ENCODE measurements at regions not wholly inside any gene's neighbourhood (a gene's known extent, or its start where the extent isn't known, plus 50 kb on each side); places are given as distances from the start of the nearest gene placed in this dataset.
"Not testable (repeated sequence)": the region's sequence is repeated elsewhere in the genome, so short reads cannot be mapped to it uniquely, and the experiment has no call there.

DNA sequence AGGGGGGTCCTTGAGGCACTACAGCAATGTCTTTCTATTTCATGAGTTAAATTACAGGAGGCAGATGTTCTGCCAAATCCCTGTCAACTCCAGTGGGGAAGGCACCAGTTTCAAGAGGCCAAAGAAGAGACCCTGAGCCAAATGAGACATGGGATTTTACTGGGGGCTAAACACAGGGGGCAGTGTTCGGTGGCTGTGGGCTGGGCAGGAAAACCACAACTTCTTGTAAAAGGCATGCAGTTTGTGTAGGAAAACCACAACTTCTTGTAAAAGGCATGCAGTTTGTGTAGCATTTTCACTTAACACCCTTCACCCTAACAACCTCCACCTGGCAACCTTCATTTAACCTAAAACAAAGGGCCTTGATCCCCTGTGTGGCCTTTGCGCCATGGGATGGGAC, 61.0 kb downstream of the POLR2M start:
- no peak for DNase-seq

DNA sequence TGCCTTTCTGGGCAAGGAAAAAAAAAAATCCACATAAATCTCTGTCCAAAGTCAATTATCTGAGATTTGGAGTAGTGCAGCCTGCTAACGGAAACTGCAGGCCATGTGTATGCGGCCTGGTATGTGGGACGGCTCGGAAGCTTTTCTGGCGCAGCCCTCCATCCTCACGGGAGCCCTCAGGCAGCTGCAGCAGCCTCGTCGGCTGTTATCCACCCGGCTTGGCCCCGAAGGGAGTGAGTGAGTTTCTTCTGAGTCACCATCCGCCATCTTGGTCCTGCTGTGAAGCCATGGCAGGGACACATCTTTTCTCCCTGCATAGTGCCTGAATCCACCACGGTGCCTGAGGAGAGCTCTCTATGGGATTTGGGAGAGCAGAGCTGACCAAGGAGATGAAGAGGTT, 62.8 kb downstream of the POLR2M start:
- DNase-seq, result no peak

DNA sequence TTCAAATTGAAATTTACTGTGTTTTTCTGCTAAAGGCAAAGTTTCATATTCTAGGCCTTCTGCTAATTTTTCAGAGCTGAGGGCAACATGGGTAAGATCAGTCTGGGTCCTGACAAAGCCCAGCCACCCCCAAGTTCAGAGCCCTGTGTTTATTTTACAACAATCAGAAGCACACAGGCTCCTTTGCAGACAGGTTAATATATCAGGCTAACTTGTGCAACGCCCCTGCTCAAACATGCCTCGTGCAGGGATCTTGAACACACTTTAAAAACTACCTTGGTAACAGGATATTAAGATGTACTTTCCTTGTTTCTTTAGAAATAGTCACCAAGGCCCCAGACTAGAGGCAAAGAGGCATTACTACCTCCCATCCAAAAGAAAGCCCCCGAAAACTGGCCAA, 64.0 kb downstream of the POLR2M start:
- DNase-seq, result no peak

DNA sequence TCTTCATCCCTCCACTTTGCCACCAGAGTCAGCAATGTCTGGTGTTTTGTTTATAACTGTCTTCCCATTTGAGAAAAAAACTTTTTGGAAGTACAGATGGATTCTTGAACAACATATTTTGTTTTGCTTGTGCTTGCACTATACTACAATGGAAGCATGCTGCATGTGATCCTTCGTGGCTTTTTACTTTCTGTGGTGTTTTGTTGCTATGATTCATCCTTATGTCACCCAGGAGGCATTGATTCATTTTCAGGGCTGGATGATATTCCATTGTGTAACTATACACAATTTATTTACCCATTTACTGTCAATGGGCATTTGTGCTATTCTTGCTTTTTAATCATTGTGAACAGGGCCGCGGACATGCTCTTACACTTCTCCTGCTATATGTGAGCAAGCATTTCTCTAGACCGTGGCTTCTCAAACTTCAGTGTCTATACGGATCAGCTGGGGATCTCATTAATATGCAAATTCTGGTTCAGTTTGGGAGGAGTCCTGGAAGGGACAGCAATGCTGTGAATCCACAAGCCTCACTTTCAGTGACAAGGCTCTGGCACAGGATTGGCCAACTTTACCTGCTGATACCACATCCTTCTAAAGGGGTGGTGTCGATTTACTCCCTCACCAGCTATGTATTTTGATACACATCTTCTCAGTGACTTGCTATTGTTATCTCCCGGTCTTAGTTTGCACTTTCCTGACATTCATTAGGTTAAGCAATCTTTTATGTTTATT, 65.9 kb downstream of the POLR2M start:
- no peak for DNase-seq

DNA sequence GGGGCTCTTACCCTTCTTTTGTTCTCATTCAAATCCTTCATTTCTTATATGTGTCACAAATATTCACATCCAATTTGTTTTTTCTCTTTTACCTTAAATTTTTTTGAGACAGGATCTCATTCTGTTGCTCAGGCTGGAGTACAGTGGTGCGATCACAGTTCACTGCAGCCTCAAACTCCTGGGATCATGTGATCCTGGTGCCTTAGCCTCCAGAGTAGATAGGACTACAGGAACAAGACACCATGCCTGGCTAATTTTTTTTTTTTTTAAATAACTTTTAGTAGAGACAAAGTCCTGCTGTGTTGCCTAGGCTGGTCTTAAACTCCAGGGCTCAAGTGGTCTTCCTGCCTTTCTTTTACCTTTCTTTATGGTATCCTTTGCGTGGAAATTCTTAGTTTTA, 66.5 kb downstream of the POLR2M start:
- DNase-seq, result no peak

DNA sequence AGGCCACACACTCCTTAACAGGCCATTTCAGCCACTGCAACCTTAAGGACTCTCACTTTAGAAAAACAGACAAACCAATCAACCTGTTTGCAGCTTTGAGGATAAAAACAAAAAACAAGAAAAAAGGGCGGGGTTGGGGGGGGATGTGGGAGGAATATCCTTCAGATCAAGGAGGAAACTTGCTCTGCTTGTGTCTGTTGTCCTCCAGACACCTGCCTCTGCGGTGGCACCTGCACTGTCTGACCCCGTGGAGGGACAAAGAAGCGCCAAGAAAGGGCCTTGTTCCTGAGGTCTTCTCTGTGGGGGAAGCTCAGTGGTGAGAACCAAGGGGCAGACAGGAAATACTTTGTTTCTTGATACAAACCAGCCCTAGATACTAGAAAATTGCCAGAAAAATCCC, 70.5 kb downstream of the POLR2M start:
- DNase-seq, result no peak

DNA sequence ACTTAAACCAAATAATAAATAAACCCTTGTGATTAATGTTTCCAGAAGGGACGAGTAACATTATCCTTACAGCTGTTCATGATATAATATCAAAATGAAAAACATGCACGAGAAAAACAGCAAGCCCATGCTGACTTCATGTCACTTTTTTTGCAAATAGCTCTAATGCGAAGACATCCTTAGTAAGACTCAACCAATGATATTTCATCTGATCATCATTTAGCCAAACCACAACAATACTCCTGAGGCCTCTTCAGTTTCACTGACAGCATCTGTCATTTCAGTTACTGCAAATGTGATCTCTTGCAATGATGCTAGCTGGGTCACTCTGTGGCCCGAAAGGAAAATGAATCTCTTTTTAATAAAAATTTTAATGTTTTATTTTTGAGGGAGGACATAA, 74.0 kb downstream of the POLR2M start:
- DNase-seq, result no peak

DNA sequence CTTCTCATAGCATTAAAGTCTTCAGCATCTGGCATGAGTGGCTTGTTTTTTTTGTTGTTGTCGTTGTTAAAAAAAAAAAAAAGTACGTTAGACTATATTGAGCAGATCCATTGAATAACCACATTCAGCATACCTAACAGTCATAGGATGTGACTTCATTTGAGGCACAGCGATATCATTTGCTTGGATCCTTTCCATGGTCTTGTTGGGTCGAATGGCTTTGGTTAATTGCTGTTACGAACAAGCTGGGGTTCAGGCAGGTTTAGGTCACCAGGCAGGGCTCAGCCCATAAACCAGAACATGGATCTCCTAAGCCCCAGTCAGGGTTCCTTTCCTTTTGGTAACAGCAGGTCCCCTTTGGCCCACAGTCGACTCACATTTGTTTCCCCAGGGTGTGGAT, 76.2 kb downstream of the POLR2M start:
- no peak for DNase-seq

DNA sequence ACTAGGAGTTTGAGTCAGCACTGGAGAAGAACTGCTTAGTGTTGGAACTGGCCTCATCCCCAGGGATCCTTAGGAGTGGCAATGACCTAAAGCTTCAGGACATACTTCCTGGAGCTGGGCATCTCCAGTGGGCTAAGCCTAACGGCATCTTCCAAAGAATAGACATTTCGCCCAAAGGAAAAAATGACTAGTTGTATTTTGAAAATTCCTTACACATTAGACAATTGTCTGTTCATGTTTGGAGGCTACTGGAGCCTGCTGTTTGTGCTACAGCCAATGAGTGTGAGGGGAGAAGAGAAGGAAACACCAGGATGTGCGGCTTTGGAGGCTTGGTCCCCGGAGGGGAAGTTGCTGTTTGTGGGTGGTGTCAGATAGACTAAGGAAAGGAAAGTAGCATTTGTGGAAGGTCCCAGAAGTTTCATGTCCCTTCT, 77.6 kb downstream of the POLR2M start:
- no peak for DNase-seq

DNA sequence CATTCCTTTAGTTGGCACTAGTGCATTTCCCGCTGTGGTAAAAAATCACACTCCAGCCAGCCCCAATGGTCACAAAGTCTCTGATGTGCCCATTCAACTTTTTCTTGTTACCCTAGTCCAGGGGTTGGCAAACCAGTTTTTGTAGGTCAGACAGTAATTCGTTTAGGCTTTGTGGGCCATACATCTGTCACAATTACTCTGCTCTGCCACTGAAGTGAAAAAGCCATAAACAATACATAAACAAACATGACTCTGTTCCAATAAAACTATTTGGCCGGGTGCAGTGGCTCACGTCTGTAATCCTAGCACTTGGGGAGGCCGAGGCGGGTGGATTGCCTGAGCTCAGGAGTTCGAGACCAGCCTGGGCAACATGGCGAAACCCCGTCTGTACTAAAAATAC, 78.5 kb downstream of the POLR2M start:
- DNase-seq, result no peak

DNA sequence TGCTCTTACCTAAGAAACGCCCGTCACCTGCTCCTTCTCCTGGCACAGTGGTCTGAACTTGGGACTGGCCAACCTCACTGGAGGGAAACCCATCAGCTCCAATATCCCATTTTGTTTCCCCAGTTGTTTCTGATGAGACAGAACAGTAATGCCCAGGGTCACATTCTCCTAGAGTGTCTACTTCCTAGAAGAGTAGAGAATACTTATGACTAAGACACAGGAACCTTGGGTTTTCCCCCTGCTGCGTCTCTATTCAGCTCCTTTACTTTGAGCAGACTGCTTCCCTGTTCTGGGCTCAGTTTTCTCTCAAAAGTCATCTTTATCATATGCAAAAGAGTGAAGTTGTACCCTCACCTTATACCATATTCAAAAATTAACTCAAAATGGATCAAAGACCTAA, 79.4 kb downstream of the POLR2M start:
- DNase-seq, result no peak

DNA sequence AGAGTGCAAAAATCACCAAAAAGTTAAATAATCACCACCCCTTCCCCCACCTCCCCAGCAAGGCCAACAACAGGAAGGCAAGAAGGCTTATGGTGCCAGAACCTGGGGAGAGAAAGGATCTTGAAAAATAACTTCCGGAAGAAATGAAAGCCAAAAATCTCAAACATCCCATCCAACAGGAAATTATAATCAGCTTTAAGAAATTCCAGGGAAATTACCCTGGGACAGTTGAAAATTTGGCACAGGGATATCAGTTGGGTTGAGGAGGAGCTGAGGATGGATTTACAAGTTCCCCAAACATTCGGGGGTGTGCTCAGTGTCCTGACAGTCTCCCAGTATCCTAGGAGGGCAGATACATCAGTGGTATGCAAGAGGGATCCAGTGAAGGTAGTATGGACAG, 82.7 kb downstream of the POLR2M start:
- no peak for DNase-seq

DNA sequence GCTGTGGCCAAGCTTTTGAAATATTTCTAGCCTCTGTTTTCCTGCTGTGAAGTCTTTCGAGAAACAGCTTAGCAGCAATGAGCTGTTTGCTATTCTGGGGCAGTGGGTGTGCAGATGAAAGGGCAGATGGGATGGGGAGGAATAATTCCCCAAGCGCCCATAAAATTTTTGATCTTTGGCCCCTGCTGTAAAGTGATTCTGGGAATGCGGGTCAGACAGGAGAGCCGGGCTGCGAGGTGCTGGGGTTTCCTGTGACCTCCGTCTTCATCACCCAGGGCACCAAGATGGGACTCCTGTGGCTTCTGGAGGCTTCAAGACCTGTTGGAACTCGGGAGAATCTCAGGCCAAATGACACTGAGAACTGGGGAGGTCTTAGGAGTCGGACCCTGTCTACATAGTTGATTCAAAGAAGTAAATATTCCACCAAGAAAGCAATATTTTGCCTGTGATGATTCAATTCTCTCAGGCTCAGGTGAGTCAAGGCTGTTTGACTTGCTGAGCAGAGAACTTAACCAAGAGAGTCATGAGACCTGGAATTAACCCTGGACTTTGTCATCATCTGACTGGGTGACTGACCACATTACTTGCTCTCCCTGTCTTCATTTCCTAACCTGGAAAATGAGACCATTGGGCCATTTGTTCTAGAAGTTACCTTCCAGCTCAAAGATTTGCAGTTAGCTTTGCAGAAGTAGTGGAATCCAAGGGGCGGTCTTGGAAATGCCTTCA, 86.4 kb downstream of the POLR2M start:
- DNase-seq, result no peak

DNA sequence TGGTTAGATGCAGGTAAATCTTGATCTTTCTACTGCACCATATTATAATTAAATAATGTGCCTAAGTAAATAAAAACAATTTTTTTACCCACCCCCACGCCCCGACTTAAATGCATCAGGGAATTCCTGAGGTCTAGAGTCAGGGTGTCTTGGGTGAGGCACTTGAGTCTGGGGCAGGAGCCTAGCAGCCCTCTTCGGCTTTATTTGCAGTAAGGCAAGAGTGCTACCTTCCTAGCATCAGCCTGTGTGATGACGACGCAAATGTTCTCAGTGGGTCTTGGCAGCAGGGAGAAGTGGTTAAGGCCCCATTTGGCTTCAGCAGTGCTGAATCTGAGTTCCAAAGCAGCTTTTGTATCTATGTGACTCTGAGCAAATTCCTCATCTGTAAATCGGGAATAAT, 88.7 kb downstream of the POLR2M start:
- no peak for DNase-seq

DNA sequence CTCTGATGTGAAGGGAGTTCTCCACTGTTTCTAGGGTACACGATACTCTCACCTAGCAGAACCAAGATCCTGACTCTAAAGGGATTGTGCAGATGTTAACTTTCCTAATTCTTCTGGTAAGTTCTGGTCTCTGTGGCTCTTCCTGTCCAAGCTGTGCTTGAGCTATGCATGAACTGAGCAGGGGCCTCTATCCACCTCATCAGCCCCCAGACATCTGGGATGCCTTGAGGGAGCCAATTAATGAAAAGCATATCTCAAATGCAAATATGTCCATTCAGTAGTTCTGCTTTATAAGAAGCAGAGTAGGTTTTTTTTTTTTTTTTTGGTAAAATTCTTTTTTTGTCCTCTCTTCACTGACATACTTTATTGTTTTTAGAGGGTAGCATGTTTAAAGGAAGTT, 89.6 kb downstream of the POLR2M start:
- DNase-seq, result no peak

DNA sequence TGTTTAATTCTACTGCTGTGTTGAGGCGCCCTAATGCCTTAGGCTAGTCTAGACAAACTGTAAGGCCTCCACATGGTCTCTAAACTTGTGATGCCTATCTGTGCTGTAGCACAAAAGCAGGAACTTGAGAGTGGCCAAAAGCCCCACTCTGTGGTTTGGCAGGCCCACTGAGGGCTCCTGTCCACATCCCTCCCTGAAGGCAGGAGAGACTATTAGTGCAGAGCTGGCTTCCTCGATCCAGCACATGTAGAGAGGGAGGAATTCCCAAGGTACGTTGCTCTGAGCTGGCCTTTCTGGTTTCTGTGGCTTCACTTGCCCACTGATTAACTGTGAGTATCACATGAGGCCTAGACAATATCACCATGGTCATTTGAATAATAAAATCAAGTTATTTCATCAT, 90.6 kb downstream of the POLR2M start:
- no peak for DNase-seq

DNA sequence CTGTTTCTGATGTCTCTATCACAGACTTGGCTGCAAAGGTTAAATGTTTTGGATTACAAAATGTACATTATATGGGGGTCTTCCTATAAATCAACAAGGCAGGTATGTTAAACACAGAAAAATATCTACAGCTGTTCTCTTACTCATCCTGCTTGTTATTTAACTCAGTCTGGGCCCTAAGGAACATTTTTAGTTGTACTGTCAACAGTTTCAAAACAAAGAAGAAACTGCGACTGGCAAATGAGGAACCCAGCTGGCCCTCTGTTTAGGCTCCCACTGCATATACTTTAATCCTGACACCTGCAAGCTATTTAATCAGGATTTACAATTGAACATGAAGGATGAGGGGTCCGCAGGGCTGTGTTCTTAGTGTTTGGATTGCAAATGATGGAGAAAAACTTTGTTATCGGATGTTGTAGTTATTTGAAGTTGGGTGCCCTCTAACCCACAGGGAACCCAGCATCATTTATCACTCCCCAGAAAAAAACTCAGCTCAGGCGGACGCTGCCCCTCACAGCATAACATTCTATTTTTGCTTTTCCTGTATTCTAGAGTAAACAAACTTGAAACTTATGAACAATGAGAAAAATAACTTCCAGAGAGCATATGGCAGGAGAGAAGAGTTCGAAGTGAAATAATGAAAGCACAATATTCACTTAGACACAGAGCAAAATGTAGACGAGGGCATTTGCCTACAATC, 91.2 kb downstream of the POLR2M start:
- DNase-seq, result no peak

DNA sequence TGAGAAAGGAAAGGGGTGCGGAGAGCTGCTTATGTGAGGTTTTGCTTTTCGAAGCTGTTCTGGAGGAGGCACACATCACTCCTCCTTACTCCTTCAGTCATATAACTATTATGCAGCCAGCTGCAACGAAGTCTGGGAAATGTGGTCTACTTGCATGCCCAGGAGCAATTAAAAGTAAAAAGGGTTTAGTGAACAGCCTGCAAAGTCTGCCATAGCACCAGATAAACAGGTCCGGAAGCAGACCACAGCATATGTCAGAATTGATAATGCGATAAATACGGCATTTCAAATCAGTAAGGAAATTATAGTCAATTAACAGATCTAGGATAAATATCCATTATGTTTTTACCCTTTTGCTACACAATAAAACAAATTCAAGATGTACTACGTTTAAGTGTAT, 99.5 kb downstream of the POLR2M start:
- DNase-seq, result no peak

DNA sequence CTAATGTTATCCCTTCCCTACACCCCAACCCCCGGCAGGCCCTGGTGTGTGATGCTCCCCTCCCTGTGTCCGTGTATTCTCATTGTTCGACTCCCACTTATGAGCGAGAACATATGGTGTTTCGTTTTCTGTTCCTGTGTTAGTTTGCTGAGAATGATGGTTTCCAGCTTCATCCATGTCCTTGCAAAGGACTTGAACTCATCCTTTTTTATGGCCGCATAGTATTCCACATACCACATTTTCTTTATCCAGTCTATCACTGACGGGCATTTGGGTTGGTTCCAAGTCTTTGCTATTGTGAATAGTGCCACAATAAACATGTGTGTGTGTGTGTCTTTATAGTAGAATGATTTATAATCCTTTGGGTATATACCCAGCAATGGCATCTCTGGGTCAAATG, 102.8 kb downstream of the POLR2M start:
- not testable (repeated sequence) for DNase-seq

DNA sequence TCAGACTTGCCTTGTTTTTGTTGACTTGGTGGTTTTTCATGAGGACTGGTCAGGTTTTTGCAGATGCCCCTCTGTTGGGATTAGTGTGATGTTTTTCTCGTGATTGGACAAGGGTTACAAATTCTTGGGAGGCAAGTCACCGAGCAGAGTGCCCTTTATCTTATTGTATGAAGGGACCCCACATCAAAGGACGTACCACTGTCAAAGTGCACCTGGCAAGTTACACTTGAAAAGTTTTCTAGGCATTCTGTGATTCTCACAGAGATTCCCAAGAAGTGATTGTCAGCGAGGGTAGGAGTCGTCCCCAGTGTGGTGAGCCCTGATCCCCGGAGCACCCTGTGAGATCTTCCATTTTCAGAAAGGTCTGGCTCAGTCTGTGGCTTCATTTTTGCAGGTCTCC, 110.1 kb downstream of the POLR2M start:
- no peak for DNase-seq

DNA sequence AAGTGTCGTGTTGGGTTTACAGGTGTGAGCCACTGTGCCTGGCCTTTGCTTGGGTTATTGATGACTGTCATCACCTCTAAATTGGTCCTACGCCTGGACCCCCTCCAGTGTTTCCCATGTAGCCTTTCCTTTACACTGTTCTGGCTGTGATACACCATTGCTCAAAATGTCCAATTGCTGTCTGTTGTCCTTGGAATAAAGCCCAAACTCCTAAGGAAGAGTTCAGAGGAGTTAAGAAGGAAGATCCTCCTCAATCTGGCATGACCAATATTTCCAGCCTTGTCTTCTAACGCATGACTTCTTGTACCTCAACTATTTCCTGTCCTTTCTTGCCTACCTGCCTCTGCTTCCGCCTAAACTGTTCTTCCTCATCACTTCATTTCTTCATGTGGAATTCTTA, 113.1 kb downstream of the POLR2M start:
- no peak for DNase-seq

DNA sequence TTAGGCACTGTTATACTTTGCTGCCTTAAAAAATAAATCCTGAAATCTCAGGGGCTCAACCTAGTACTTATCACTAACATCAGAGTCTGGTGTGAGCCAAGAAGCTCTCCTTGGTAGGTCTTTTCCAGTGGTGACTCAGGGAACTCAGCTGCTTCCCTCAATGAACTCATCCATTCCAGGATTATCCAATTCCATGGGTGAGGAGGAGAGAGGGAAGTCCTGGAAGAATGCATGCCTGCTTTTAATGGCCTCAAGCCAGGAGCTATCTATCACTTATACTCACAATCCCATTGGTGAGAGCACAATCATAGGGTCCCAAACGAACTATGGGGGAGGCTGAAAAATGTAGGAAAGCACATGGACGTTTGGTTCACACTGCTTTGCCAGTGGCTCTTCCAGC, 113.6 kb downstream of the POLR2M start:
- DNase-seq, result no peak

DNA sequence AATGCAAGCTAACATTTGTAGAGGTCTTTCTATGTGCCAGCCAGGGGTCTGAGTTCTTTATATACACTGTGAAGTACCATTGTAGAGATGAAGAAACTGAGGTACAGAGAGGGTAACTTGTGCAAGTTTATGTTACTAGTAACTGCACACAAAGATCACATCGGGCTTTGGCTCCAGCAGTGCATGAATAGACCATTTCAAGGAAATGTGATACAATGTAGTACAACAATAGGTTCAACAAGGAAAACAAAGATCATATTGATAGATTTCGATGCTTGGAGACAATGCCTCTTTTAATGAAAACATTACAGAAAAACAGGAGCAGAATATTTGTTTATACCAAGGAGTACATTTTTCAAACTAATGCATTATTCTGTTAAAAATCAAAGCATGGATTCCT, 115.3 kb downstream of the POLR2M start:
- no peak for DNase-seq

DNA sequence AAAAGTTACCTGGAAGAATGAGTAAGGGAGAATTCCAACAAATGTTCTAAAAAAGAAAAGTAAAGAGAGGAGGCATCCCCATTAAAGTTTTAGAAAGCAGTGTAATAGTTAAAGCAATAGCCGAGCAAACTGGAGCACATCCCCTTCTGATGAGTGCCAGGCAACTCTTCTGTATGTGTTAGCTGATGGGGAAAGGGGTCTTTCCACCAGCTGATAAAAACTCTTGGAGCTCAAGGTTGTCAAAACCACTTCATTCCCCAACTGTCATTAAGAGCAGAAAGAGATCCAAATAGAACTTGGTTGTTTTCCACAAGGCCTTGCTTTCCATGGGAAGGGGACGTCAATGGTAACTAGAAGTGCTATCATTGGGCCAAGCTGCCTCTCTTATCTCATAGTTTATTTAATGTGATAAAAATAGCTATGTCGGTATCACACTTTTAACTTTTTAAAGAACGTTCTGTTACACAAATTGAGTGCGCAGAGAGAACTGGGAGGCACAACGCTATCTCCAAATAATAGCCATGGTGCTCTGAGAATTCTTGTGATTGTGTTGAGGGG, 116.9 kb downstream of the POLR2M start:
- no peak for DNase-seq

Measured in SW 1271 (cell line).